T-helper 17 cell (primary cell): ENCODE measurements at regions not wholly inside any gene's neighbourhood (a gene's known extent, or its start where the extent isn't known, plus 50 kb on each side); places are given as distances from the start of the nearest gene placed in this dataset.
"Not testable (repeated sequence)": the region's sequence is repeated elsewhere in the genome, so short reads cannot be mapped to it uniquely, and the experiment has no call there.

Source experiments
- ATAC-seq: fragments of 150-1000 bp; cut with Tn5 transposase; 2 replicates; pipeline ENCODE4 v1.10.0; 2021; ENCODE audit warnings: mild to moderate bottlenecking, moderate library complexity
- DNase-seq, 3 donors: peaks; one replicate each; pipeline versions ENCODE4 v3.0.0 to v3.0.0-alpha.2; 2020 to 2021
- H3K9me3 ChIP-seq: one replicate; pipeline ENCODE4 v1.7.0; 2013; ENCODE audit warnings: low read length, mild to moderate bottlenecking; ENCODE audit not compliant: control insufficient read depth, poor library complexity, severe bottlenecking
- H3K27ac Mint-ChIP-seq: one replicate; pipeline ENCODE4 v1.8.0; 2022; ENCODE audit warnings: mild to moderate bottlenecking, moderate library complexity, mixed read lengths
- H3K27me3 Mint-ChIP-seq: one replicate; pipeline ENCODE4 v1.8.0; 2022; ENCODE audit warnings: mixed read lengths
- H3K36me3 Mint-ChIP-seq: one replicate; pipeline ENCODE4 v1.8.0; 2022; ENCODE audit warnings: low read depth, mixed read lengths
- H3K4me1 Mint-ChIP-seq: one replicate; pipeline ENCODE4 v1.8.0; 2022; ENCODE audit warnings: mild to moderate bottlenecking, mixed read lengths
- H3K4me3 Mint-ChIP-seq: one replicate; pipeline ENCODE4 v1.8.0; 2022; ENCODE audit warnings: mild to moderate bottlenecking, moderate library complexity, mixed read lengths

DNA sequence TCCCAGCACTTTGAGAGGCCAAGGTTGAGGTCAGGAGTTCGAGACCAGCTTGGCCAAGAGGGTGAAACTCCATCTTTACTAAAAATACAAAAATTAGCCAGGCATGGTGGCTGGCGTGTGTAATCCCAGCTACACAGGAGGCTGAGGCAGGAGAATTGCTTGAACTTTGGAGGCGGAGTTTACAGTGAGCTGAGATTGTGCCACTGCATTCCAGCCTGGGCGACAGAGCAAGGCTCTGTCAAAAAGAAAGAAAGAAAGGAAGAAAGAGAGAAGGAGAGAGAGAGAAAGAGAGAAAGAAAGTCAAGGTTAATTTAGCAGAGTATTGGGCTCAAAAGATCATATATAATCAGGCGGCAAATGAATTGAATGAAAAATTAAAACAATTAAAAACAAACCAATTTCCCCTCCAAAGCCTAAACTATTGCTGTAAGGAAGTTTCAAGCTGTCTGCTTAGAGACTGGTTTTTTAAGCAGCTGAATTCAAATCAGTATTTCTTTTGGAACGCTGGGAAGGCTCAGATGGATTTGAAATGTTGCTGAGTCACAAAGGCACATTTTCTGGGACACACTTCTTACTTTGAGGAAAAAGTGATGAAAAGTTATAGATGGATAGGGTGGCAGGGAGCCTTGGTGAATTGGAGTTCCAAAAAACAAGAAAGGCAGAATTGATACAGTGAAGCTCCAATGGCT, 81.3 kb upstream of the BHLHE40 start:
- Mint-ChIP-seq H3K27me3 (no peaks in the 10 kb centered on the region), H3K27ac (peak overlapping the region; percentile 24), H3K4me3 (peak overlapping the region; percentile 19)

DNA sequence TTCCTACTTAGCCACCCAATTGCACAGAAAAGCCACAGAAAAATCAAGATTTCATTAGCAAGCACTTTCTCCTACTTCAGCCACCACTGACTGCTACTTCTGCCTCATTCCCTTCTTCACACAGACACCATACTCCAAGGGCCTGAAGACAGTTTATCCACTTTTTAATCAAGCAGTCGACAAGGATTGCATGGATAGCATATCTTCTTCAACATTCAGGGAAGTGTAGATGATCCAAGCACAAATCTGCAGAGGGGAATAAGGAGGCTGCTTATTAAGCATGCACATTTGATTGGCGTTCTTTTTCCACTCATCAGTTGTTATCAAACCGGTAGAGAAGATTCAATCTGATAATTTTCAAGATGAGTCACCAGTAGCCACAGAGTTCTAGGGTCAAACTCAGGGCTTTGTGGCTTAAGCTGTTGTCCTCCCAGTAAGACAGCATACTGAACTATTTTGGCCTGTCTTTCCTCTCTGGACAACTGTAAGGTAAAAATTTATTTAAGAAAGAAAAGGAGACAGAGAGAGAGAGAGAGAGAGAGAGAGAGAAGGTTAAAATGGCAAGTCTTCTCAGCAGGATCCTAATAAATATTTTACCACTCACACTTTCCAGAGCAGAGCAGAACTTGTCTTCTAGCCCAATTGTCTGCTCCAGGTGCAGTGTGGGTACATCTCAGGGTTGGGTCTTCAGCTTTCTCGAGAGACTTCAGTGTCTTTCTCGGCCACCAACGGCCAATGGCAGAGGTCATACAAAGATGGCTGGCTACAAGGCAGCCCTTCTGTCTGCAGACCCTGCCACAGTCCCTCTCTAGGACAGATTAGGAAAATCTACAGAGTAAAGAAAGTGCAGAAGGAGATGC, 80.6 kb upstream of the BHLHE40 start:
- no peaks in the 10 kb centered on the region for H3K27me3 Mint-ChIP-seq
- DNase-seq: no peak
- H3K27ac Mint-ChIP-seq: peak overlapping the region; percentile 77
- no peaks in the 10 kb centered on the region for H3K9me3 ChIP-seq
- peak overlapping the region; percentile 19 for H3K4me3 Mint-ChIP-seq
- H3K4me1 Mint-ChIP-seq: peaks cover 21% of the 10 kb centered on the region
- H3K36me3 Mint-ChIP-seq: no peaks in the 10 kb centered on the region
- ATAC-seq: peak; percentile 33

More for the DNA sequence above, 81.3 kb upstream of the BHLHE40 start:
- no peaks in the 10 kb centered on the region for H3K36me3 Mint-ChIP-seq
- ATAC-seq (no peak), DNase-seq (no peak)
- H3K4me1 Mint-ChIP-seq: peaks cover 21% of the 10 kb centered on the region
- no peaks in the 10 kb centered on the region for H3K9me3 ChIP-seq

DNA sequence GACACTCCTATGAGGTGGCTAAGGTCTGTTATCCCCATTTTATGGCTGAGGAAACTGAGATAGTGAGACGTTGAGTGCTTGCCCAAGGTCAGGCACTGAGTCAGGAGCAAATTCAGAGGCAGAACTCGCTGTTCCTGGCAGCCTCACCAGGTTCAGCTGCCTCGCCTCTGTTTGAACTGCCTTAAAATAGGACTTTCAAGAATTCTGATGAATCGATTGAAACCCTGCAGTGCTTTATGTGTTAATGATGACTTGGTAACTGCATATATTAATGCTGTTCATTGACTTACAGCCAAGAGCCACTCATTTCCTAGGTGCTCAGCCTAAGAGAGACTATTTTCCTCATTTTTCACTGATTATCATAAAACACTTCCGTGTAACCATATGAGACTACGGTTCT, 79.5 kb upstream of the BHLHE40 start:
- ATAC-seq (no peak), DNase-seq (no peak)
- H3K27ac Mint-ChIP-seq: peak overlapping the region; percentile 3
- H3K36me3 Mint-ChIP-seq: no peaks in the 10 kb centered on the region
- H3K4me1 Mint-ChIP-seq: peaks cover 27% of the 10 kb centered on the region
- H3K27me3 Mint-ChIP-seq: no peaks in the 10 kb centered on the region
- no peak overlapping the region for H3K4me3 Mint-ChIP-seq
- H3K9me3 ChIP-seq: no peaks in the 10 kb centered on the region

DNA sequence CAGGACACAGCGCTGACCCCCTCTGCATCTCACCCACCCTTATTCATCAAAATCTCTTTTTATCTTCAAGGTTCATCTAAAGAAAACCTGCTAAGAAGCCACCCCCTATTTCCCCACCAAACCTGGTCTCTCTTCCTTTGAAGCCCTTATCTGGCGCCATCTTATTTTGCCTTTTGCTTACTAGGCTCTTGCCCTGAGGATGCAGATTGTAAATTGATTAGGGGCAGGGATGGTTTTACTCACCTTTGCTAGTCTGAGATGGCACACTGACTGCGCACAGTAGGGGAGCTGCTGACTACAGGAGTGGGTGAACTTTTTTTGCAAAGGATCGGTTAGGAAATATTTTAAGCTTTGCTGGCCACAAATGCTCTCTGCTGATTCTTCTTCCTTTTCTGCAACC, 78.9 kb upstream of the BHLHE40 start:
- H3K9me3 ChIP-seq: no peaks in the 10 kb centered on the region
- peaks cover 32% of the 10 kb centered on the region for H3K4me1 Mint-ChIP-seq
- no peaks in the 10 kb centered on the region for H3K36me3 Mint-ChIP-seq
- no peaks in the 10 kb centered on the region for H3K27me3 Mint-ChIP-seq
- ATAC-seq (no peak), DNase-seq (no peak)
- H3K27ac Mint-ChIP-seq: peak overlapping the region; percentile 3
- H3K4me3 Mint-ChIP-seq: no peak overlapping the region

DNA sequence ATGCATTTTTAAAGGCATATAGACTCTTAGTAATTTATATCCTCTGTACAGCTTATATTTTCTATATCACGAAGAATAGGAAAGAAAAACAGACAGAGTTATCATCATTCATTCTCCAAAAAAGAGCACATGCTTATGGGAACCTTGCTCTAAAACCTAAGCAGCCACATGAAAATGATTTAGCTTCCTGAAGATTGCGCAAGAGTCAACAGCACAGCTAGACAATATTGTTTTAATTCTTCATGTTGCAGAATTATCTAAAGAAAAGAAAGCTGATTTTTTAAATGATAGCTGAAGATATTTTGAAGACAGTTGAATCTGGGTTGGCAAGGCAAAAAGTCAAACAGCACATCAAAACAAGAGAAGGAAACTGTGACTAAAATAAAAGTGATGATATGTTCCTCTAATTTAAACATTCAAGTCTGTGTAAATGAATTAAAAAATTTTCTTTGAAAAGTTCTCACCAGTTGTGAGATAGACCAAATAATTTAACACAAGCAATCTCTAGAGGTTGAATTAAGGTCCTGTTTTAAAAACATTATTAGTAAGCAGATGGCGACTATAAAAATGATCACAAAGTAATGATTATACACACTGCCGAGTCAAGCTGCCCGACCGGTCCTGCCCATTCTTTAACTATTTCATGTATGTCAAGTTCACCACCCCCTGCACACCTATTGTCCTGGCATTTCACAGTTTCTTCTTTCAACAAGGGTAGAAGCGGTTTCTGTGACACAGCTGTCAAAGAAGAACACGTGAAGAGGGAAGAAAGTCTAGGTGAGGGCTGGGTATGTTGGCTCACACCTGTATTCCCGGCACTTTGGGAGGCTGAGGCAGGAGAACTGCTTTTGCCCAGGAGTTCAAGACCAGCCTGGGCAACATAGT, 74.2 kb upstream of the BHLHE40 start:
- H3K27me3 Mint-ChIP-seq: no peaks in the 10 kb centered on the region
- no peaks in the 10 kb centered on the region for H3K36me3 Mint-ChIP-seq
- H3K9me3 ChIP-seq: no peaks in the 10 kb centered on the region
- peak overlapping the region; percentile 93 for H3K27ac Mint-ChIP-seq
- H3K4me3 Mint-ChIP-seq: peak overlapping the region; percentile 50
- ATAC-seq (peak; percentile 36), DNase-seq (no peak)
- peaks cover 40% of the 10 kb centered on the region for H3K4me1 Mint-ChIP-seq

DNA sequence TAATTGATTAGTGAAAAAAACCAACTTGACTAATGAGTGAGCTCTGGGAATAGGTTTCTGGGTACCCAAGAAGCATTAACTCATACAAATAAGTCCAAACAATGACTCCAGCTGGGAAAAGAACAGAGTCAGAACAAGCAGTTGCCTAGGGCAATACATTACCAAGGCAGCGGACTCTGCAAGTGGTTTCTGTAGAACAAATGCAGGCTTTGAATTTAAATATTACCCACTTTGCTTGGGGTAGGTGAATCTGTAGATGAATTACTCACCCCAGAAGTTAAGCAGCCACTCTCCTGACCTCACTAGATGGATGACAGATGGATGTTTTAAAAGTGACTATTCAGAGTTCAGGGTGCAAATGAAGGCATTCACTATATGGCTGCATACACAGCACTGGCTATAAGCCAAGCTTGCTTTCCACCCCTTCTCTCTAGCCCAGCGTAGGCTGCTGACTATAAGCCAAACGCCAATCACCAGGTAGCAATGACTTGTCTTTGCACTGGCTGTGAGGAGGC, 73.1 kb upstream of the BHLHE40 start:
- H3K27ac Mint-ChIP-seq: peak overlapping the region; percentile 93
- ATAC-seq (no peak), DNase-seq (no peak)
- H3K9me3 ChIP-seq: no peaks in the 10 kb centered on the region
- H3K27me3 Mint-ChIP-seq: no peaks in the 10 kb centered on the region
- no peak overlapping the region for H3K4me3 Mint-ChIP-seq
- no peaks in the 10 kb centered on the region for H3K36me3 Mint-ChIP-seq
- H3K4me1 Mint-ChIP-seq: peaks cover 44% of the 10 kb centered on the region

DNA sequence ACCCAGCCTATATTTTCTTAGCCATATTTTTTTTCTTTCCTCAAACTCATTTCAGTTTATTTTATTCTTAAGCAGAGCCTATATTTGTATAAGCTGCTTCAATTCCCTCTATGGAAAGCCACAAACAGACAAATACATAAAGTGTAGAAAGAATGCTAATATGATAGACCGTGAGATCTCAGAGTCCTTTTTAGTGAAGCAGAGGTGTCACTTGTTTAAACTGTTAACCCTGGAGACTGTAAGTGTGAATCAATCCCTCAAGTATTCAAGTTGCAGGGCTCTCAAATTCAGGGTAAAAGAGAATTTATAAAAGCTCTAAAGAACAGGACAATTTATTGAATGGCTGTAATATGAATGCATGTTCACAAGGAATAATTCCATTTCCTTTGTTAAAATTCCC, 72.2 kb upstream of the BHLHE40 start:
- ATAC-seq: no peak
- Mint-ChIP-seq H3K36me3 (no peaks in the 10 kb centered on the region), H3K27ac (peak overlapping the region; percentile 93), H3K4me3 (no peak overlapping the region), H3K27me3 (no peaks in the 10 kb centered on the region), H3K4me1 (peaks cover 44% of the 10 kb centered on the region)
- H3K9me3 ChIP-seq: no peaks in the 10 kb centered on the region
- DNase-seq: no peak

DNA sequence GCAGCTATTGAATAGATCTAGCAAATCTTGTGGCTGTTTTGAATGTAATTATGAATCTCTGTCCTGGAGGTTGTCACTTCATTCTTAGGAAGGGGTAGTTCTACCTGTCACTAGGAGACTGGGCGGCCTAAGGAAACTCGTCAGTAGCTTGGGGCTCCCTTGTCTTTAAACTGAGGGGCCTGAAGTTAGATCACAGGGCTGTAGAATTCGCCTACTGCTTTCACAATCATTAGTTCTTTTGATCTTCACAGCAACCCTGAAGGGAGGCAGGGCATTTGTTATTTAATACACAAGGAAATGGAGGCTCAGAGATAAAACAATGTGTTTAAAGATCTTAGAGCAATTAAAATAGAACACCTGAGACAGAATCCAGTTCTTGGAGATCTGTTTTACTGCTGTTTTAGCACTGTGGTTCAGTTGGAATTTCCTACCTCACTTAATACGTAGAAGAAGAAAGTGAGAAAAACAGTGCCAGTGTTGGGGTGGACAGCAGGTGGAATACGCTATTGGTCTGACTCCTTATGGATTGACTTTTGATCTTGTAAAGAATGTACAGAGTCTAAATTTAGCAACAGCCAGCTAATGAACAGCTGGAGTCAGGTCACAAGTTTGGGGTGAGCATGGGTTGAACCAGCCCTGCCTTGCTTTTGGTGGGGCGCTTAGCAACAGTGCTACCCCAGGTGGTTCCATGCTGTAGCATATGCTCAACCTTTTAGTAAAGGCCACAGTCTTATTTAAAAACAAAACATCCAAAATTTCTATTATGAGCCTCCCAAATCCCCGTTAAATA, 71.4 kb upstream of the BHLHE40 start:
- H3K27ac Mint-ChIP-seq: peak overlapping the region; percentile 93
- peak; percentile 57 for ATAC-seq

DNA sequence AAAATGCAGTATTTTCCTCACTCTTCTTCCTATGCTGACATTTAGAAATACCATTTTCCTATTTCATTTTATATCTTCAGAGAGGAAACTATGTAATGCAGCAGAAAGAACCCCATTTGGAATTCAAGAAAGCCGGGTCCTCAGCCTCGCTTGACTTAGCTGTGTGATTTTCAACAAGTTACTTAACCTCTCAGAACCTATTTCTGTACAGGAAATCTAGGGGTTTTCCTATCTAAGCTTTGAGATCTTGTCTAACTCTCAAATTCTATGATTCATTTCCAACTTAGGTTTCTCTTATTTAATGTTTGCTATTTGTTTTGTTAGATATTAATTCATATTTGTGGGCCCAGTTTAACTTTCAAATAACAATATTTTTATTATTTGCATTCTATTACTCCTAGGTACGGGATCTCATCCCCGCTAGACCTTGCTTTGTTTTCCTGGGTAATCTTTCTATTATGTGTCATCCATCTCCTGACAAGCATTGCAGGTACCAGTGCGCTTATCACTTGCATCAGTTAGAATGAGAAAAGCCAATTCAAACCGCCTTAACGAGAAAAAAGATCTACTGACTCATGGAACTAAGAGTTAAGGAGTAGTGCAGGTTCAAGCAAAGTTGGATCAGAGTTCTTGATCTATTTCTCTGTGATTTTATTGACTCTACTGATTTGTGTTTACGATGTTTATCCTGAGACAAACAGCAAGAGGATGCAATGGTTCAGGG, 70.6 kb upstream of the BHLHE40 start:
- no peaks in the 10 kb centered on the region for H3K9me3 ChIP-seq
- Mint-ChIP-seq H3K4me3 (peak overlapping the region; percentile 58), H3K36me3 (no peaks in the 10 kb centered on the region), H3K27me3 (no peaks in the 10 kb centered on the region), H3K27ac (peak overlapping the region; percentile 93), H3K4me1 (peaks cover 42% of the 10 kb centered on the region)
- ATAC-seq (peak; percentile 70), DNase-seq (no peak)

More for the DNA sequence above, 71.4 kb upstream of the BHLHE40 start:
- Mint-ChIP-seq H3K4me3 (no peak overlapping the region), H3K4me1 (peaks cover 42% of the 10 kb centered on the region), H3K36me3 (no peaks in the 10 kb centered on the region), H3K27me3 (no peaks in the 10 kb centered on the region)
- DNase-seq: no peak
- no peaks in the 10 kb centered on the region for H3K9me3 ChIP-seq

DNA sequence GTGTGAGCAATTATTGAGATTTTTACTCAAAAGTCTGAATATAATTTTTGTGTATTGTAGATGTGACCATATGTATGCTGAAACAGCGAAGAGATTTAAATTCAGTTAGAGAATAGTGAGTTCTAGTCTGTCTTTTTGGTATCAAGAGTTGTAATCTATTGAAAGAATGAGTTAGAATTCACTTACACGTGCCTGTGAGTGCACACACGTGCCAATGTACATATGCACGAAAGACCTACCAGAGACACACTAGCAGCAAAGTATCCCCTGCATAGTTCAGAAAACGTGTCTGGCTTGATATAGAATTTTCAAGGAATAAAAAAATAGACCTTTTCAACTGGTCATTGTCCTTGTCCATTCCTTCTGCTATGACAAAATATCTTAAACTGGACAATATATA, 64.8 kb upstream of the BHLHE40 start:
- Mint-ChIP-seq H3K4me1 (peaks cover 4% of the 10 kb centered on the region), H3K36me3 (no peaks in the 10 kb centered on the region), H3K27me3 (no peaks in the 10 kb centered on the region), H3K27ac (no peak overlapping the region), H3K4me3 (no peak overlapping the region)
- no peak for ATAC-seq
- no peak for DNase-seq
- no peaks in the 10 kb centered on the region for H3K9me3 ChIP-seq

DNA sequence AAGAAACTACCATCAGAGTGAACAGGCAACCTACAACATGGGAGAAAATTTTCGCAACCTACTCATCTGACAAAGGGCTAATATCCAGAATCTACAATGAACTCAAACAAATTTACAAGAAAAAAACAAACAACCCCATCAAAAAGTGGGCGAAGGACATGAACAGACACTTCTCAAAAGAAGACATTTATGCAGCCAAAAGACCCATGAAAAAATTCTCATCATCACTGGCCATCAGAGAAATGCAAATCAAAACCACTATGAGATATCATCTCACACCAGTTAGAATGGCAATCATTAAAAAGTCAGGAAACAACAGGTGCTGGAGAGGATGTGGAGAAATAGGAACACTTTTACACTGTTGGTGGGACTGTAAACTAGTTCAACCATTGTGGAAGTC, 57.6 kb upstream of the BHLHE40 start:
- H3K4me1 Mint-ChIP-seq, DNase-seq, H3K4me3 Mint-ChIP-seq, H3K9me3 ChIP-seq, H3K27me3 Mint-ChIP-seq, H3K27ac Mint-ChIP-seq, ATAC-seq, H3K36me3 Mint-ChIP-seq: not testable (repeated sequence)

DNA sequence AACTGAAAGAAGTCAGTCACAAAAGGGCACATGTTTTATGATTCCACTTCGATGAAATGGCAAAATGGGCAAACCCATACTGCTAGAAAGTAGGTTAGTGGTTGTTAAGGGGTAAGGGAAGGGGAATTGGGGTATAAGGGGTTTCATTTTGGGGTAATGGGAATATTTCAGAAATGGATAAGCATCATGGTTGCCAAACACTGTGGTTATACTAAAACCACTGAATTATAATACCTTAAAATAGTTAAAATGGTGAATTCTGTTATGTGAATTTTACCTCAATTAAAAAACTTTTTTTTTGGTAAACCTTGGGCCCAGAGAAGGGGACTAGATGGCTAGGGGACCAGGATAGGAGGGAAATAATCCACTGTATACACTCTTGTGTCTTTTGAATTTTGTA, 52.3 kb upstream of the BHLHE40 start:
- Mint-ChIP-seq H3K4me3 (no peak overlapping the region), H3K27me3 (no peaks in the 10 kb centered on the region), H3K36me3 (no peaks in the 10 kb centered on the region), H3K4me1 (peaks cover 12% of the 10 kb centered on the region), H3K27ac (peak overlapping the region; percentile 86)
- DNase-seq: no peak
- no peak for ATAC-seq
- H3K9me3 ChIP-seq: no peaks in the 10 kb centered on the region
